Testis (tissue), 2 donors: ENCODE measurements at regions not wholly inside any gene's neighbourhood (a gene's known extent, or its start where the extent isn't known, plus 50 kb on each side); places are given as distances from the start of the nearest gene placed in this dataset.

Experiments
- CTCF ChIP-seq, 3 experiments: fragments of 450-650 bp in 2 of 3; fragments of 200-600 bp in 1 of 3; sonication (generic) in 1 of 3; IDR thresholded peaks; one replicate each; pipeline ENCODE4 v1.5.1; 2016 to 2019; ENCODE audit warnings: antibody characterized with exemption in 3 of 3, mild to moderate bottlenecking in 2 of 3, moderate library complexity in 1 of 3
- POLR2A ChIP-seq: fragments of 450-650 bp; IDR thresholded peaks from one replicate; pipeline ENCODE4 v1.6.1; 2017; ENCODE audit warnings: antibody characterized with exemption, mild to moderate bottlenecking, moderate library complexity

- TF ChIP-seq POLR2A: no peak
- no peak for TF ChIP-seq CTCF (IDR thresholded peaks at IDR 0.05)
Observed at GRCh38 chr4:162285753-162286152, 122.0 kb upstream of the FSTL5 start.
